GM18508 (cell line): ENCODE measurements at regions not wholly inside any gene's neighbourhood (a gene's known extent, or its start where the extent isn't known, plus 50 kb on each side); places are given as distances from the start of the nearest gene placed in this dataset.
"Not testable (repeated sequence)": the region's sequence is repeated elsewhere in the genome, so short reads cannot be mapped to it uniquely, and the experiment has no call there.

ENCODE experiments used
- ATAC-seq: cut with Tn5 transposase; IDR thresholded peaks from one replicate; pipeline ENCODE4 v1.9.1; 2021; ENCODE audit warnings: moderate number of reproducible peaks; ENCODE audit not compliant: insufficient read depth, unreplicated experiment

DNA sequence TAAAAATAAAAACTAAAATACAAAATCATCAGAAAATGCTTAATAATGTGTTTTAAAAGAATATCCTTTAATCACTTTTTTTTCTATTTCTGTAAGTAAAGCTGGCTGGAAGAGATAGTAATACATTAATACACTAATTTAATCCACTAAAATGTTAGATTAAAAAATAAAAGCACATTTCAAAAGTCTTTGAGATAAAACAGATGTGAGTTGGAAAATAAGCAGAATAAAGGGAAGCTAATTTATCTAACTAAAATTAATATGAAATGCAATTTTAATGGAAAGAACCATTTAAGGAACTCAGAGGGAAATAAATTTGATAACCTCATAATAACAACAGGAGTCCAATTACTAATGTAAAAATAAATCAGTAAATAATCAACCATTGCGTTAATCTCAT is 774.8 kb upstream of the MBL2 start:
- no peak for ATAC-seq

DNA sequence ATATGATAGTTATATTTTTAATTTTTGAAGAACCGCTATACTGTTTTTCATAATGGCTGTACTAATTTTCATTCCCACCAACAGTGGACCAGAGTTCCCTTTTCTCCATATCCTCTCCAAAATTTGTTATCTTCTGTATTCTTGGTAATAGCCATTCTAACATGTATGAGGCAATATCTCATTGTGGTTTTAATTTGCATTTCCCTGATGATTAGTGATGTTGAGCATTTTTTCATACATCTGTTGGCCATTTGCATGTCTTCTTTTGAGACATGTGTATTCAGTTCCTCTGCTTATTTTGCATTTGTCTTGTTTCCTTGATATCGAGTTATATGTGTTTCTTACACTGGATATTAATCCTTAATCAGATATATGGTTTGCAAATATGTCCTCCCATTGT is 770.8 kb upstream of the MBL2 start:
- ATAC-seq = no peak

DNA sequence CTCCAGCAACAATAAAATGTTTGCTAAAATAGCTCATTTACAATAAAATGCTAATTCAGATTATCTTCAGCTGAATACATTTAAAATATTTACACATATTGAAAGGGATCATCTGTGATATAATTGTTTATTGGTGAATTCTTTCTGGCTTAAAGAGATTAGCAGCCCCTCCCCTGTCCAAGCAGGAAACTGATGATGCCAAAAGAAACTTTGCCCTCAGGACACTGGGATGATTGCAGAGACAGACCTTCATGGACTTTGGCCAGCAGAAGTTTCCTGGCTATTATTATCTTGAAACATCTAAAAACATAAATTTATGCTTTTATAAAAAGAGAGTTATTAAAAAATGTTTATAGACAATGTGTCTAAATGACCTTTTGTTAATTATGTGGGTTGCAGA is 764.9 kb upstream of the MBL2 start:
- ATAC-seq = no peak

DNA sequence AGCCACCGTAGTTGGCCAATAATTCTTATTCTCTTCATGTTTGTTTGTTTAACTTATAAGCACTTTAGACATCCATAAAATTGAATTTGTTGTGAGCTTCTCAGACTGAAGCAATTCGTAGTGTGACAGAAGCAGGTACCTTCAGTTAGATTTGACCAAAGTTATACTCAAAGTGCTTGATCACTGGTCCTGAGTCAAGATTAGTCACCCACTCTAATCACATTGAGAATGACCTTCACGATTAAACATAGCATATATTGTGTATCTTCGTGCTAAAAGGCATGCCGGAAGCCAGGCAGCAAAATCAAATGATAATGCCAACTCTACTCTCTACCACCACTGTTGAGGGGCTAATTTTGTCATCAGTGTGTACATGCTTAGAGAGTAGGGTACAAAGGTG is 763.7 kb upstream of the MBL2 start:
- ATAC-seq = no peak

DNA sequence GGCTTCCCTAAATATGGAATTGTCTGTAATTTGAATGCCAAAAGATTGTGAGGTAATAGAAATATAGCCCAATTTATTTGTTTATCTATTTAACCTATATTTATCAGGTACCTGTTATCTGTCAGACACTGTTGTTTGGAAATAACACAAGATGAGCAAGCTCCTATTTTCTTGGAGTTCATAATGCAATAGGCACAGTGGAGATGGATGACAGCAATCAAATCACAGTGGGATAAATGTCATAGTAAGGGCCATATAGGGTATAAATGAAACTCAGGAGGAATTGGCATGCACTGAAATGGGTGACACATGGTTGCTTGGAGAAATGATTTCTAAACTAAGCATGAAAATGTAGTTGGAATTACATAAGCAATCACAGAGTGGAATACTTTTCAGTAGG is 761.8 kb upstream of the MBL2 start:
- ATAC-seq = no peak

DNA sequence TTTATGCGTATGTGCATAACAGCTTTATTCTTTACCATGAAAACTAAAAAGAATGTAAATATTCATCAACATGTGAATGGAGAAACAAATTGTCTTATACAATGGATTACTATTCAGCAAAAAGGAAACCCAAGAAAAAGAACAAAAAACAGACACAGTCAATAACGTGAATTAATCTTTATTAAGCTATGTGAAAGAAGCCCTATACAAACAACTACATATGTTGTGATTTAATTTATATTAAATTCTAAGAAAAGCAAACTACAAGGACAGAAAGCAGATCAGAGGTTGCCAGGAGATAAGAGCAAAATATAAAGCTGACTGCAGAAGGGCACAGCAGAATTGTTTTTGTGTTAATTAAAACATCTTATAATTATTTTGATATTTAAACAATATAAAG is 756.4 kb upstream of the MBL2 start:
- ATAC-seq = no peak

DNA sequence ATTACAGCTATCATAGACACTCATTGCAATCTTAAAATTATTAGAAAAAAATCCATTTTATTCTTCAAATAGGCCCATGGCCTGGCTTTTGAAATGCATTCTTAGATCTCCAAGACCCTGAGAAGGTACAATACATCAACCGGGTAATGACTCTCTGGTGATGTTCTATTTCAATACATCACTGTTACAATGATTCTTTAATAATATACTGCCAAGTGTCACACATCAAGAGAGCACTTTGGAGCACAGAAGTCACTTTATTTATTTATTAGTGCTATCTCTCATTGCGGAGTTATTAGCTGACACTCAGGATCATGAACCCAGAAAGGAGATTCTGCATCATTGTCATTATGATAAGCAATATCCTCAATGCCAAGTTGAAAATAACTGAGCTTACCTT is 748.5 kb upstream of the MBL2 start:
- no peak for ATAC-seq

DNA sequence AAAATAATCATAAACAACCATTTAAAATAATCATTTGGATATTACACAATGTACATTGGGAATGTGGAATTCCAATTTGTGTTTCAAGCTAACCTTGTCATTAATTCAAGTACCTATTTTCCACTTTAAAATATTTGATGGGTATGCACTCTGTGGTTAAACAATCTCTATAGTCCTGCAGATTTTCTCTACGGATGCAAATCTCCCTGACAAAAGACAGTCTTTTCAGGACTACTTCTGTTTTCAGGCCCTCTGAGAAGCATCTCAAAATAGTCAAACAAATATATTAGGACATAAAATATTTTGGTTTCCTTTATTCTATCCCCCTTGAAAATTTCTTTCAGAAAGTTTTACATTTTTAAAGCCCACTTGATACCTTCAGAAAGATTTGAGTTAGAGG is 735.6 kb upstream of the MBL2 start:
- ATAC-seq = no peak

DNA sequence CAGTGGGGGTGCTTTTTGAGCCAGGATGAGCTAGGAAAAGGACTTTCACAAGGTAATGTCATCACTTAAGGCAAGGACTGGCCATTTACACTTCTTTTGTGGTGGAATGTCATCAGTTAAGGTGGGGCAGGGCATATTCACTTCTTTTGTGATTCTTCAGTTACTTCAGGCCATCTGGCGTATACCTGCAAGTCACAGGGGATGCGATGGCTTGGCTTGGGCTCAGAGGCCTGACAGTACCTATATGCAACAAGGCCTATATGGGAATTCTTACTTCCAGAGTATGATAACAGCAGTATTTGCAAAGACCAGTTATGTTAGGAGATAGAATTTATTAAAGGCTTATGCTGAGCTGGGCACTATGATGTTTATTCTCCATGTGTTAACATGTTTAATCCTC is 731.9 kb upstream of the MBL2 start:
- ATAC-seq = not testable (repeated sequence)

DNA sequence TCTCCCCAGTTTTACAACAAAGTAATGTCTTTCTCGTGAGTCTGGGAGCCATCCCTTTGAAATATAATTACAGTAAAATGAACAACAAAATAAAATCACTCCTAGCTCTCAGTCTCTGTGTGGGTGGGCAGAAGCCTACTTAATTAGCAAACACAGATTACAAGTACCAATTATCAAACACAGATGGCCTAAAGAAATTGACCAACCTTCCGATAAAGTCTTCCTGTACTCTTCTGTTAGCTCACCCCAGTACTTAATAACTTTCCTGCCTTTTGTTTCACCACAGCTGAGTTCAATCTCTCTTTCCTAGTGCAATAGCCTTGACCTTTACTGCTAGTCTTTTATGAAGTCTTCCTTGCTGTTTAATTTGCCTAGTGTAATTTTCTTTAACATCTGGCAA is 719.2 kb upstream of the MBL2 start:
- ATAC-seq = no peak

DNA sequence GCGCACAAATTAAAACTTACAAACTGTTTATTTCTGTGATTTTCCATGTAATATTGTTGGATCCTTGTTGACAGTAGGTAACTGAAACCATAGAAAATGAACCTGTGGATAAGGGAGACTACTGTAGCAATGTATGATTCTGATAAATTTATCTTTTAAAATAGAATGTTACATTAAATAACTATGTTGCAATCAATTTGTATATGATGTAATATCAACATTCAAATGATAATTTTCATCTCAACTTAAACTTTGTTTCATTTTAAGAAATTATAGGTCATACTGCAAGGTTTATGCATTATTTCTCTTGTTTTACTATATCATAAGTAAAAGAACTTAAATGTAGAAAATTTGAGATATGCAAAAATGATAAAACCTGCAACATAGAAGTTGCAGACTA is 718.0 kb upstream of the MBL2 start:
- ATAC-seq = no peak

DNA sequence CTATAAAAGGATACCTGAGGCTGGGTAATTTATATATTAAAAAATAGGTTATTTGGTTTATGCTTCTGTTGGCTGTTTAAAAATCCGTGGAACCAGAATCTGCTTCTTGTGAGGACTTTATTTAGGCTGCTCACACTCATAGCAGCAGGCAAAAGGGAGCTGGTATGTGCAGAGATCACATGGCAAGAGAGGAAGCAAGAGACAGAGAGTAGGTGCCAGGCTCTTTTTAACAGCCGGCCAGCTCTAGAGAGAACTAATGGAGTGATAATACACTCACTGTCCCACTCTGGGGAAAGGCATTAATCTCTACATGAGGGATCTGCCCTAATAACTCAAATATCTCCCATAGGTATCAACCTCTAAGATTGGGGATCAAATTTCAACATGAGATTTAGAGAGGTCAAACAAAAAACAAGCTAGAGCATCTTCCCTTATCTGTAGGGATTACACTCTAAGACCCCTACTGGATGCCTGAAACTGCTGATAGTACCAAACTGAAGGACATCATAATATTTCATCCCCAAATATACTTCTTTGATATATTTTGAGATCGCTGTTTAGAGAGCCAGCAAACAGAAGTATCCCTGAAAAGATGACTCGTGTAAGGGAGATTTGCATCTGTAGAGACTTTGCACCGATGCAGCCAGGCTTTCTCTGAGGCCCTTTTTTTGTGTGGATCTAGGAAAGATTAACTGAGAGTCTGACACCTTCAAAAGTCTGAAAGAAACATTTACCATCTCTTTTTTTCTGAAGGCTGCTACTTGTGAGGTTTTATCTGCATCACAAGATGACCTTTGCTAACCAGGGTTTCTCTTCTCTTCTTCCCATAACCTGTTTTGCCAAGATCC is 717.0 kb upstream of the MBL2 start:
- ATAC-seq = no peak

DNA sequence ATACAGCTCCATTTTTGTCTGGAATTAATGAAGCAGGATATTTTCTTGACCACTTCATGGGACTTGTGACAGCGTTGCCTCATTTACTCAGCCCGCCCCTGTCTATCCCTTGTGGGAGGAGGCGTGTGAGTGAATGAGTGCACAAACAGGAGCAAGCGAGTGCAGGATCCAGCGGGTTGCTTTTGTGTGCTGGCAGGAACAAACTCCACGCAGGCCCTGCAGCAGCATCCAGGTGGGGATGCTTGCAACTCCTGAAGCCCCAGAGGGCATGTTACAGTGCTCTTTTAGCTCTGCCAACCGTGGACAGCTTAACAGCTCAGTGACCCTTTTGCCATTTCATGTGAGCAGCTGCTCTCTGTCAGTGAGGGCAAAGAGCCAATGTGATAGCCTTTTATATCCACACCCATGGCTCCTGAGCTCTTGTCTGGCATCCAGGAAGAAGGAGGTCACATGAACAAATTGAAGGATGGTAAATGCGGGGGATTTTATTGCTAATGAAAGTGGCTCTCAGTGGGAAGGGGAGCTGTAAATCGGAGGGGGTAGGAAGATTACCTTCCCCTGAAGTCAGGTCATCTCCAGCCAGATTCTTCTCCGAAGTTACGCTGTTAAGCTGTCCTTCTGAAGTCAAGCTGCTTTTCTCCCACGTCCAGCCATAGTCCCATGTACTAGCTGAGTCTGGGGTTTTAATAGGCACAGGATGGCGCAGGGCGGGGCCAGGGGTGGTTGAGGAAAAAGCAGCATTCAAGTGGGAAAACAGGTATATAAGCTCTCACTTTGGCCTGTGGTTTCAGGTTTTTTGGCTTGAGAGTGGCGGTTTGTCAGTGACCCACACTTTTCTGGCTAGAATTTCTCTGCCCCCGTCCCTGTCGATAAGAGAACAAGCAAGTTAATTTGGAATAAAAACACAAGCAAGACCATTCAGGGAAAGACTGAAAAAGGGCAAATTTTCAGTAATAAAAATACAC is 714.7 kb upstream of the MBL2 start:
- ATAC-seq = no peak

DNA sequence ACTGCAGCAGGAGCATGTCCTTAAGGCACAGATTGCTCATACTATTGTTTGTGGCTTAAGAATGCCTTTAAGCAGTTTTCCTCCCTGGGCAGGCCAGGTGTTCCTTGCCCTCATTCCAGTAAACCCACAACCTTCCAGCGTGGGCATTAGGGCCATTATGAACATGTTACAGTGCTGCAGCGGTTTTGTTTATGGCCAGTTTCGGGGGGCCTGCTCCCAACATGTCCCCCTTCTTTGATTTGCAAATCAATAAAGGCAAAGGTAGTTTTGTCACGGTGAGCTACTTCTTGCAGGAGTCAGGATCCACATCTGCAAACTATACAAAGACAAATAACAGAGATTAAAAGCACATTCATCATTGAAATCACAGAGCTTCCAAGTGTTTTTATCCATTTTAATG is 712.8 kb upstream of the MBL2 start:
- ATAC-seq = not testable (repeated sequence)

DNA sequence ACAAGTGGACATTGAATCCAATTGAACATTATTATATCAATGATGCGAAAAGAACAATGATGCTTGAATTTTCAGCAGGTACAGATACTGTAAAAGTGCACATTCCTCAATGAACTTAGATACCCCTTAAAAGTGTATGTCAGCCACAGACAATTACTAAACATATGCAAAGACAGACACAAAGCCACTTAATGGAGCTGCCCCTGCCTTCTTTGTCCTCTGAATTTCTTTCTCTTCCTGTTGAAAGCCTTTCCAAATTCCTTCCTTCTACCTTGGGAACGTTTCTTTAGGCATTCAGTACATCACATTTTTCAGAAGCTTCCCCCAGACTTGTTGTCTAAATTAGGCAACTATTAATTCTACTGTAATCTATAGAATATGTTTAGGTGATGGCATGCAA is 706.8 kb upstream of the MBL2 start:
- no peak for ATAC-seq

DNA sequence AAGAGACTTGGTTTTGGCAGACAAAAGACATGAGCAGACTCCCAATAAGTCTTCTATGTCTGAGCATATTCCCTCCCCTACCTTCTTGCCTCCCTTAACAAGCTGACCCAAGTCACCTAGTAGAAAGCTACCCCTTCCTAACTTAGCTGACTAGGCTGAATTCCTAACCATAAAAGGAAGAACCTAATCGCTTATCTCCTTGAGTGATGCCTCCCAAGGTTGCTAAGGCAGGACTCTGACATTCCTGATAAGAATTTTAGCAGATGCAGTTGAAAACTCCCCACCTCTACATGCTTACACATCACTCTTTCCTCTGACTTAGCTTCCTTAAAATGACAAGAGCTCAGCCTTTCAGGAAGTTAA is 704.7 kb upstream of the MBL2 start:
- ATAC-seq = no peak

DNA sequence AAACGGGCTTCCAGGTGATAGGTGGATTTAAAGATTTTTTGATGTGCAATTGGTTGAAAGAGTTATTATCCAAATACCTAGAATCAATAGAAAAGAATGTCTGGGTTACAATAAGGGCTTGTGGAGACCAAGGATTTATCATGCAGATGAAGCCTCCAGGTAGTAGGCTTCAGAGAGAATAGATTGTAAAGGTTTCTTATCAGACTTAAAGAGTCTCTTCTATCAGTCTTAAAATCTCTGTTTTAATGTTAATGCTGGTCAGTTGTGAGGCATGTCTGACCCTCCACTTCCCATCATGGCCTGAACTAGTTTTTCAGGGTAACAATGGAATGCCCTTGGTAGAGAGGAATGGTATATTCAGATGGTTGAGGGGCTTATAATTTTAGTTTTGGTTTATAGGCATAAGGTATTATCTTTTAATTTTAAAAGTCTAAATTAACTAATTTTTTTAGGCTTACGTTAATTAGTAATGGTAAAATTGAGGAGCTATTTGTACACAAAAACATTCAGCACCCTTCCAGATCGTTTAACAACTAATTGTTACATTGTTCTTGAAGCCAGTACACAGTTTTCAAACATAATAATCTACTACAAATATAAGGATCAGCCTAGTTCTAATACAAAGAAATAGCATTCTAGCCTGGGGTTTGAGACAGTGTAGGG is 704.2 kb upstream of the MBL2 start:
- no peak for ATAC-seq

DNA sequence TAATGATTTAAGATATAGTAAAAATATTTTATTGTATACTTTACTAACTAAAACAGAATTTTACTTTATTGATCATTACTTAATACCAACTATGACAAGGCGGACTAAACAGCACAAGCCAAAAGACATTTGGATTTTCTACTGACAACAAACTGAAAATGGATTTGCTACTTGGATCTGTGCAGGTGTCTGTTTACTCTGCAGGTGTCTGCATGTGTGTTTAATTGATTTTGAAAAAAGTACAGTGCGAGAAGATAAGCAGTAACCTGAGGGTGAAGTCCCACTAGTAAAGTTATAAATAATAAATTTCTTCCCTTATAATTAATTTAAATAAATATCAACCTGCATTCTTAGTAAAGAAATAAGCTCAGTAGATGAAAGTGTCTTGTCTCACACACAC is 696.8 kb upstream of the MBL2 start:
- ATAC-seq = no peak

DNA sequence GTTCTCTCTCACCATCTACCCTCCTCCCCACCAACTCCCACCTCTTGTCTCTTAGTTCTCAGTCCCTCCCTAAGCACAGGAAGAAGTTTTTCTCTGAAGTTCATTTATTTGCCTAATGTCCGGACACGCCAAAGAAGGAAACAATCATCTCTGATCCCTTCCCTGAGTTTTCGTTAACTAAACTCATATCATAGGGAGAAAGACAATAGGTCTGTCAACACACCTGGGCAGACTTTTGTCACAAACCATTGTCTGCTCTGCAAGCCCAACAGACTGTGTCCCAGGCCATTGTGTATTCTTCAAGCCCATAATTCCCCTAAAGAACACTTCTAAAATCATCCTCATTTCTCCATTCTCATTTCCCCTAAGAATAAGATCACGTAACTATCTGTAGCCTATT is 691.0 kb upstream of the MBL2 start:
- no peak for ATAC-seq

DNA sequence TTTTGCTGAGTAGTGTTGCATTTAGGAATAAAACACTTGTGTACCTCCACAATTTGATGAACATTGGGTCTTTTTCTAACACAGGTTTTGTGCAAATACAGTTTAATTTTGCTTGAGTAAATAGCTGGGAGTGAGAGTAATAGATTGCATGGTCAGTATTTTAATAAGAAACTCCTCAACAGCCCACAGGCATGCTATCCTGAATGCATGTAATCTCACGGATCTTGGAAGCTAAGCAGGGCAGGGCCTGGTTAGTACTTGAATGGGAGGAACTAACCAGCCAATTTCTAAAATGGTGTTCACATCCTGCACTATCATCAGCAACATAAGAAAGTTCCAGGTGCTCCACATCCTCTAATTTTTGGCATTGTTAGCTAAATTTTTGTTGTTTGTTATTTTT is 685.4 kb upstream of the MBL2 start:
- no peak for ATAC-seq

DNA sequence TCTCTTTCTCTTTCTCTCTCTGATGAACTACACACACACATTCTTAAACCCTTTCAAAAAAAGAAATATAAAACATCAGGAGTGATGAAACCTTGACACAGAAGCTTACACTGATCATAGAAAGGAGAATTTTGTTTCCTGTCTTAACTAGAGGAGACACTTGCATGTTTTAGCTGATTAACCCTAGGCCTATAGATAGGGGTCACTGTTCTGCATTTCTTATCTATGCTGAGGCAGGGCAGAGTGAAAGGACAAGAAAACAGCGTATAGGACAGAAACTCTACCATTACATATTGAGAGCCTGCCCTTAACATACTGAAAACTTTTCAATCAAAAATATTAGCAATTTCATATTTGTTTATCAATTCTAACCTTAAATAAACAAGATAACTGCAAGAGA is 680.6 kb upstream of the MBL2 start:
- ATAC-seq = no peak
